ENCODE measurements at regions not wholly inside any gene's neighbourhood (a gene's known extent, or its start where the extent isn't known, plus 50 kb on each side); places are given as distances from the start of the nearest gene placed in this dataset.

- intact Hi-C loops (cut with micrococcal nuclease; ENCODE audit: unreplicated experiment): no loop called here
- no TSS peak for BruUV-seq (replicated peaks)
- H3K27me3 Mint-ChIP-seq (ENCODE audit: insufficient read depth, unreplicated experiment): no peaks in the 10 kb centered on the region
Measured at GRCh38 chr4:177010418-177010817, 217.7 kb upstream of the VEGFC start.

GRCh38 chr4:177012918-177013545 lies 220.3 kb upstream of the VEGFC start:
- no peaks in the 10 kb centered on the region for H3K4me1 ChIP-seq
- TF ChIP-seq CTCF (IDR thresholded peaks at IDR 0.05; ENCODE audit: insufficient read depth in 1 of 2, low read depth in 1 of 2, low read length in 1 of 2, severe bottlenecking in 1 of 2, unreplicated experiment in 1 of 2): no peak
- intact Hi-C loops (cut with micrococcal nuclease; ENCODE audit: unreplicated experiment): no loop called here
- no peaks in the 10 kb centered on the region for H3K36me3 ChIP-seq (ENCODE audit: control insufficient read depth, insufficient read depth, low read length)
- Mint-ChIP-seq H3K36me3 (ENCODE audit: insufficient read depth, unreplicated experiment) (no peaks in the 10 kb centered on the region), H3K27ac (ENCODE audit: unreplicated experiment) (no peak overlapping the region), H3K27me3 (ENCODE audit: insufficient read depth, unreplicated experiment) (no peaks in the 10 kb centered on the region), H3K4me1 (ENCODE audit: low read depth, unreplicated experiment) (no peaks in the 10 kb centered on the region), H3K4me3 (ENCODE audit: unreplicated experiment) (no peak overlapping the region), H3K9me3 (ENCODE audit: unreplicated experiment) (no peaks in the 10 kb centered on the region)
- no peaks in the 10 kb centered on the region for H3K27me3 ChIP-seq (replicated peaks; ENCODE audit: control insufficient read depth, insufficient read depth, low read length)
- H3K4me3 ChIP-seq (ENCODE audit: low read depth, low read length): no peak overlapping the region
- CTCF ChIA-PET: no interaction called here
- no TSS peak for BruUV-seq (replicated peaks)
- POLR2A ChIA-PET: no interaction called here
- DNase-seq: no peak
- no peaks in the 10 kb centered on the region for H3K9me3 ChIP-seq

More at GRCh38 chr4:177010418-177010817, 217.7 kb upstream of the VEGFC start:
- POLR2A ChIA-PET: no interaction called here
- DNase-seq: no peak
- Histone ChIP-seq H3K4me3 (ENCODE audit: low read depth, low read length) (no peak overlapping the region), H3K27me3 (replicated peaks; ENCODE audit: control insufficient read depth, insufficient read depth, low read length) (no peaks in the 10 kb centered on the region), H3K9me3 (no peaks in the 10 kb centered on the region), H3K4me1 (no peaks in the 10 kb centered on the region), H3K36me3 (ENCODE audit: control insufficient read depth, insufficient read depth, low read length) (no peaks in the 10 kb centered on the region)
- no peaks in the 10 kb centered on the region for H3K4me1 Mint-ChIP-seq (ENCODE audit: low read depth, unreplicated experiment)
- no peak for TF ChIP-seq CTCF (IDR thresholded peaks at IDR 0.05; ENCODE audit: insufficient read depth in 1 of 2, low read depth in 1 of 2, low read length in 1 of 2, severe bottlenecking in 1 of 2, unreplicated experiment in 1 of 2)
- H3K36me3 Mint-ChIP-seq (ENCODE audit: insufficient read depth, unreplicated experiment): no peaks in the 10 kb centered on the region
- CTCF ChIA-PET: no interaction called here
- no peak overlapping the region for H3K27ac Mint-ChIP-seq (ENCODE audit: unreplicated experiment)
- H3K4me3 Mint-ChIP-seq (ENCODE audit: unreplicated experiment): no peak overlapping the region
- H3K9me3 Mint-ChIP-seq (ENCODE audit: unreplicated experiment): no peaks in the 10 kb centered on the region

- intact Hi-C loops (cut with micrococcal nuclease; ENCODE audit: unreplicated experiment): no loop called here
- no peak overlapping the region for H3K27ac Mint-ChIP-seq (ENCODE audit: unreplicated experiment)
- peaks cover 5% of the 10 kb centered on the region for H3K36me3 Mint-ChIP-seq (ENCODE audit: insufficient read depth, unreplicated experiment)
- no peaks in the 10 kb centered on the region for H3K4me1 Mint-ChIP-seq (ENCODE audit: low read depth, unreplicated experiment)
- Histone ChIP-seq H3K4me1 (no peaks in the 10 kb centered on the region), H3K4me3 (ENCODE audit: low read depth, low read length) (no peak overlapping the region), H3K36me3 (ENCODE audit: control insufficient read depth, insufficient read depth, low read length) (no peaks in the 10 kb centered on the region), H3K9me3 (no peaks in the 10 kb centered on the region), H3K27me3 (replicated peaks; ENCODE audit: control insufficient read depth, insufficient read depth, low read length) (no peaks in the 10 kb centered on the region)
- no peak overlapping the region for H3K4me3 Mint-ChIP-seq (ENCODE audit: unreplicated experiment)
- ChIA-PET POLR2A (no interaction called here), CTCF (no interaction called here)
- no TSS peak for BruUV-seq (replicated peaks)
- no peaks in the 10 kb centered on the region for H3K27me3 Mint-ChIP-seq (ENCODE audit: insufficient read depth, unreplicated experiment)
- DNase-seq: no peak
- TF ChIP-seq CTCF (IDR thresholded peaks at IDR 0.05; ENCODE audit: insufficient read depth in 1 of 2, low read depth in 1 of 2, low read length in 1 of 2, severe bottlenecking in 1 of 2, unreplicated experiment in 1 of 2): no peak
- H3K9me3 Mint-ChIP-seq (ENCODE audit: unreplicated experiment): no peaks in the 10 kb centered on the region
Measured at GRCh38 chr4:177016541-177017141, 223.9 kb upstream of the VEGFC start.
